ENCODE measurements at regions not wholly inside any gene's neighbourhood (a gene's known extent, or its start where the extent isn't known, plus 50 kb on each side); places are given as distances from the start of the nearest gene placed in this dataset.

DNA sequence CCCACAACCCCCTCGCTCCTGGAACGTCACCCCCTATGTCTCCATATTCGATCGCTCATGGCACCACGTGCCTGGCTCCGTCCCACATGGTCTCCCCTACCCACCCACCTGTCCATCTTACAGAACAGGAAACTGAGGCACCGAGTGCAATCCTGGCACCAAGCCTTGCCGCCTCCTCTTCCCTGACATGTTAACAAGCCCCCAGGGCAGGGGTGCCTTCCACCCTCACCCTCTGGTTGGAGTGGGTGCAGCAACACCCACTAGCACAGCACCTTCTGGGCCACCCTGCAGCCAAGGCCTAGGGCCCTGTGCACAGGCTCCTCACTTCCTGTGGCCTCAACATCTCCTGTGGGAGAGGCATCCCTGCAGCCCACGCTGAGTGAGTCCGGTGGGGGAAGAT, 110.3 kb downstream of the RFLNA start:
- peaks cover 23 to 44% of the 10 kb centered on the region in 2 experiments for H3K4me1 Mint-ChIP-seq
- Histone ChIP-seq H3K27ac (ENCODE audit: insufficient read length, low read depth, low read length) (no peak overlapping the region), H4K20me1 (ENCODE audit: control insufficient read depth, insufficient read depth, insufficient read length) (no peaks in the 10 kb centered on the region), H3K4me2 (ENCODE audit: insufficient read depth, insufficient read length, low read length) (no peak overlapping the region), H2BK120ac (ENCODE audit: low read depth, low read length, poor library complexity, severe bottlenecking) (no peak overlapping the region), H3K18ac (ENCODE audit: insufficient read length, low read depth, low read length) (no peak overlapping the region), H2BK20ac (ENCODE audit: low read depth, low read length, poor library complexity, severe bottlenecking) (no peak overlapping the region), H4K8ac (replicated peaks; ENCODE audit: insufficient read length, low read depth, low read length) (no peak overlapping the region), H2BK12ac (ENCODE audit: insufficient read length, low read depth, low read length) (no peak overlapping the region), H3K4ac (ENCODE audit: low read depth, low read length) (no peak overlapping the region), H3K4me1 (ENCODE audit: insufficient read depth, low read length) (no peaks in the 10 kb centered on the region), H3T11ph (ENCODE audit: low read length) (no peak overlapping the region), H3K23me2 (ENCODE audit: insufficient read length, low read depth, low read length, poor library complexity, severe bottlenecking) (no peaks in the 10 kb centered on the region), H3K79me2 (ENCODE audit: insufficient read depth, low read length) (no peaks in the 10 kb centered on the region), H3K14ac (ENCODE audit: insufficient read depth, low read length) (no peak overlapping the region; the same call in 1 of the 2 replicates), H2BK5ac (ENCODE audit: insufficient read length, low read length) (no peak overlapping the region), H2BK15ac (ENCODE audit: low read depth, low read length) (no peak overlapping the region), H2AFZ (ENCODE audit: low read length) (no peak overlapping the region), H4K91ac (ENCODE audit: insufficient read length, low read depth, low read length) (no peak overlapping the region), H4K5ac (ENCODE audit: insufficient read length, low read depth, low read length) (no peak overlapping the region), H3K23ac (ENCODE audit: insufficient read length, low read depth, low read length) (no peak overlapping the region), H3K9me3 (ENCODE audit: control insufficient read depth, low read depth, low read length) (no peaks in the 10 kb centered on the region), H3K9ac (ENCODE audit: extremely low read depth, insufficient read length, low read length) (no peak overlapping the region), H2AK5ac (ENCODE audit: insufficient read length, low read length) (no peak overlapping the region), H3K79me1 (ENCODE audit: insufficient read depth, low read depth, low read length, poor library complexity, severe bottlenecking) (no peaks in the 10 kb centered on the region), H3K56ac (ENCODE audit: insufficient read length, low read depth, low read length) (no peak overlapping the region), H3K27me3 (ENCODE audit: insufficient read depth, low read length) (no peaks in the 10 kb centered on the region)
- H3K27me3 Mint-ChIP-seq (ENCODE audit: low read depth) = no peaks in the 10 kb centered on the region; the same call in 1 of the 2 replicates
- WGBS (ENCODE audit: extremely low coverage, insufficient read length, low lambda C conversion rate) = no CpG with 5 or more reads among the region's 10 CpGs
- H3K9me3 Mint-ChIP-seq = no peaks in the 10 kb centered on the region; a peak in 1 of 5 replicates
- TF ChIP-seq, protein P1, sequence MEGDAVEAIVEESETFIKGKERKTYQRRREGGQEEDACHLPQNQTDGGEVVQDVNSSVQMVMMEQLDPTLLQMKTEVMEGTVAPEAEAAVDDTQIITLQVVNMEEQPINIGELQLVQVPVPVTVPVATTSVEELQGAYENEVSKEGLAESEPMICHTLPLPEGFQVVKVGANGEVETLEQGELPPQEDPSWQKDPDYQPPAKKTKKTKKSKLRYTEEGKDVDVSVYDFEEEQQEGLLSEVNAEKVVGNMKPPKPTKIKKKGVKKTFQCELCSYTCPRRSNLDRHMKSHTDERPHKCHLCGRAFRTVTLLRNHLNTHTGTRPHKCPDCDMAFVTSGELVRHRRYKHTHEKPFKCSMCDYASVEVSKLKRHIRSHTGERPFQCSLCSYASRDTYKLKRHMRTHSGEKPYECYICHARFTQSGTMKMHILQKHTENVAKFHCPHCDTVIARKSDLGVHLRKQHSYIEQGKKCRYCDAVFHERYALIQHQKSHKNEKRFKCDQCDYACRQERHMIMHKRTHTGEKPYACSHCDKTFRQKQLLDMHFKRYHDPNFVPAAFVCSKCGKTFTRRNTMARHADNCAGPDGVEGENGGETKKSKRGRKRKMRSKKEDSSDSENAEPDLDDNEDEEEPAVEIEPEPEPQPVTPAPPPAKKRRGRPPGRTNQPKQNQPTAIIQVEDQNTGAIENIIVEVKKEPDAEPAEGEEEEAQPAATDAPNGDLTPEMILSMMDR (conservative IDR thresholded peaks at IDR 0.05) = no peak
- H3K4me3 Mint-ChIP-seq = no peak overlapping the region
- peaks cover 14 to 42% (median 29%) of the 10 kb centered on the region in 3 experiments; a peak in 6 of 7 replicates for H3K36me3 Mint-ChIP-seq (ENCODE audit: insufficient read depth in 1 of 3, low read depth in 3 of 3)
- H3K27ac Mint-ChIP-seq = peak overlapping the region; percentile 20 to 82 (median 25); a peak in 2 of 7 replicates
- DNase-seq = no peak

All from H9 (cell line).